B cell (primary cell): ENCODE measurements at regions not wholly inside any gene's neighbourhood (a gene's known extent, or its start where the extent isn't known, plus 50 kb on each side); places are given as distances from the start of the nearest gene placed in this dataset.

ENCODE experiments used
- ATAC-seq: fragments of 200-7000 bp; cut with Tn5 transposase; one replicate; pipeline ENCODE4 v1.10.0; 2021; ENCODE audit warnings: low read depth, mild to moderate bottlenecking, moderate number of reproducible peaks, moderate library complexity
- CTCF ChIA-PET: fragments of 350-600 bp; sonication (Branson Sonifier 250); formaldehyde crosslinking; loops from one replicate; lab custom pipeline; 2021; ENCODE audit warnings: antibody characterized with exemption, inconsistent platforms; lab: Charles Lee
- POLR2A ChIA-PET: fragments of 350-600 bp; sonication (Branson Sonifier 250); formaldehyde crosslinking; loops from one replicate; lab custom pipeline; 2021; ENCODE audit warnings: antibody characterized with exemption; lab: Charles Lee
- DNase-seq: peaks from one replicate; pipeline ENCODE4 v3.0.0; 2013
- H2AFZ ChIP-seq: 2 replicates; pipeline ENCODE4 v1.6.1; 2012; ENCODE audit warnings: mild to moderate bottlenecking, low read depth, low read length; ENCODE audit not compliant: insufficient read depth, poor library complexity, severe bottlenecking
- H3K27ac ChIP-seq, 2 donors: 1 replicate in 1 of 2; 2 replicates in 1 of 2; pipeline ENCODE4 v1.5.1; 2012 to 2013; ENCODE audit warnings: low read length in 2 of 2, mild to moderate bottlenecking in 2 of 2, moderate library complexity in 1 of 2
- H3K27me3 ChIP-seq, 4 experiments: fragments of 200-600 bp in 1 of 4; sonication (generic) in 1 of 4; replicated peaks in 1 of 4; 1 replicate in 2 of 4; 2 replicates in 2 of 4; pipeline versions ENCODE4 v1.6.1 to v1.7.0; 2013 to 2016; ENCODE audit warnings: low read length in 3 of 4, mild to moderate bottlenecking in 2 of 4, mixed read lengths in 1 of 4, moderate library complexity in 1 of 4; ENCODE audit not compliant: insufficient read depth in 4 of 4, control insufficient read depth in 3 of 4; ENCODE audit errors: control extremely low read depth in 1 of 4
- H3K36me3 ChIP-seq, 2 experiments: replicated peaks in 1 of 2; 1 replicate in 1 of 2; 2 replicates in 1 of 2; pipeline versions ENCODE4 v1.6.1 to v1.7.1; 2013; ENCODE audit warnings: low read length in 1 of 2; ENCODE audit not compliant: insufficient read depth in 2 of 2, control insufficient read depth in 1 of 2; ENCODE audit errors: control extremely low read depth in 1 of 2, extremely low read depth in 1 of 2
- H3K4me1 ChIP-seq, 2 donors: fragments of 200-600 bp in 1 of 2; sonication (generic) in 1 of 2; 1 replicate in 1 of 2; 2 replicates in 1 of 2; pipeline versions ENCODE4 v1.5.1 to v1.6.1; 2013 to 2017; ENCODE audit warnings: low read length in 2 of 2; ENCODE audit not compliant: control insufficient read depth in 2 of 2, insufficient read depth in 2 of 2
- H3K4me2 ChIP-seq: replicated peaks from 2 replicates; pipeline ENCODE3; 2012; ENCODE audit warnings: mild to moderate bottlenecking, low read depth, low read length; ENCODE audit not compliant: poor library complexity, severe bottlenecking
- H3K4me3 ChIP-seq, 5 experiments: fragments of 200-600 bp in 1 of 5; sonication (generic) in 1 of 5; 1 replicate in 3 of 5; 2 replicates in 2 of 5; pipeline versions ENCODE4 v1.5.1 to v1.7.0; 2011 to 2016; ENCODE audit warnings: low read length in 4 of 5, mild to moderate bottlenecking in 4 of 5, low read depth in 2 of 5, control low read depth in 1 of 5, moderate library complexity in 1 of 5; ENCODE audit not compliant: insufficient read depth in 1 of 5; ENCODE audit errors: control extremely low read depth in 1 of 5, extremely low read depth in 1 of 5
- H3K79me2 ChIP-seq: fragments of 200-600 bp; sonication (generic); one replicate; pipeline ENCODE4 v1.6.0; 2016; ENCODE audit warnings: low read length; ENCODE audit not compliant: control insufficient read depth, insufficient read depth
- H3K9ac ChIP-seq: fragments of 200-600 bp; sonication (generic); 2 replicates; pipeline ENCODE4 v1.6.1; 2017; ENCODE audit warnings: mild to moderate bottlenecking, low read length, moderate library complexity
- H3K9me3 ChIP-seq, 3 donors: one replicate each; pipeline versions ENCODE4 v1.6.1 to v1.7.1; 2013; ENCODE audit warnings: low read length in 2 of 3; ENCODE audit not compliant: control insufficient read depth in 2 of 3, insufficient read depth in 1 of 3; ENCODE audit errors: control extremely low read depth in 1 of 3
- H4K20me1 ChIP-seq: 2 replicates; pipeline ENCODE4 v1.6.0; 2012; ENCODE audit warnings: mild to moderate bottlenecking, low read length; ENCODE audit not compliant: insufficient read depth, control insufficient read depth, poor library complexity, severe bottlenecking
- H3K27ac Mint-ChIP-seq: one replicate; pipeline ENCODE4 v1.8.0; 2021; ENCODE audit warnings: mixed read lengths
- H3K27me3 Mint-ChIP-seq: one replicate; pipeline ENCODE4 v1.8.0; 2021; ENCODE audit warnings: mixed read lengths
- H3K4me1 Mint-ChIP-seq: one replicate; pipeline ENCODE4 v1.8.0; 2021; ENCODE audit warnings: mixed read lengths
- H3K4me3 Mint-ChIP-seq: one replicate; pipeline ENCODE4 v1.8.0; 2021; ENCODE audit warnings: mixed read lengths
- H3K9me3 Mint-ChIP-seq: one replicate; pipeline ENCODE4 v1.8.0; 2022; ENCODE audit warnings: mixed read lengths; ENCODE audit not compliant: insufficient read depth
- EZH2 ChIP-seq: IDR thresholded peaks from 2 replicates; pipeline ENCODE4 v1.6.1; 2012; ENCODE audit warnings: borderline replicate concordance, low read depth, mild to moderate bottlenecking, moderate library complexity, low read length; ENCODE audit not compliant: insufficient read depth, poor library complexity, severe bottlenecking
- WGBS: methylation state at CpG from one replicate; pipeline ENCODE4 v1.1.5; 2013; ENCODE audit warnings: missing lambda C conversion rate; ENCODE audit not compliant: insufficient coverage; 5-methylcytosine and 5-hydroxymethylcytosine counted together
- intact Hi-C: fragments of 100-400 bp; cut with micrococcal nuclease; formaldehyde crosslinking; loops from one replicate; pipeline ENCODE4 v1.10.0; 2022
- TF ChIP-seq, protein P1 (sequence below): fragments of 200-600 bp; IDR thresholded peaks from one replicate; pipeline ENCODE4 v1.8.0; 2022; ENCODE audit warnings: antibody characterized with exemption, mild to moderate bottlenecking

DNA sequence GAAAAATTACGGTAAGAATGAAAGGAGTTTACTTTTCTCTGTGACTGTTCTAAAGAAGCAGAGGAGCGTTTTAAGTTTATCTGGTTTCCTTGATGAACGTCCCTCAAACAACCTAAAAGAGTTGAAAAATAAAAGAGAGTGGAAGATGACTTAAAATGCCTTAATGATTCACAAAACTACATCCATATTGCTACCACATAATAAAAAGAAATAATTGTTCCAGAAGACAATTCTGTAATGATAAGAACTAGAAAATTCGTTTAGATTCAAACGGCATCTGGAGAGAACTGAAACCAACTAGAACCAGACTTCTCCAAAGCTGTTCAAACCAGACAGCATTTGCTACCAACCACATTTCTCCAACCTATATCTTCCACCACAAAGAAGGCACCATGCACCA is 68.1 kb downstream of the TEKT4 start:
- H3K27ac ChIP-seq: no peak overlapping the region
- Mint-ChIP-seq H3K9me3 (no peaks in the 10 kb centered on the region), H3K27ac (no peak overlapping the region), H3K27me3 (peaks cover 13% of the 10 kb centered on the region), H3K4me3 (no peak overlapping the region), H3K4me1 (no peaks in the 10 kb centered on the region)
- no peak overlapping the region for H3K4me2 ChIP-seq
- TF ChIP-seq EZH2: no peak
- TF ChIP-seq, protein P1, sequence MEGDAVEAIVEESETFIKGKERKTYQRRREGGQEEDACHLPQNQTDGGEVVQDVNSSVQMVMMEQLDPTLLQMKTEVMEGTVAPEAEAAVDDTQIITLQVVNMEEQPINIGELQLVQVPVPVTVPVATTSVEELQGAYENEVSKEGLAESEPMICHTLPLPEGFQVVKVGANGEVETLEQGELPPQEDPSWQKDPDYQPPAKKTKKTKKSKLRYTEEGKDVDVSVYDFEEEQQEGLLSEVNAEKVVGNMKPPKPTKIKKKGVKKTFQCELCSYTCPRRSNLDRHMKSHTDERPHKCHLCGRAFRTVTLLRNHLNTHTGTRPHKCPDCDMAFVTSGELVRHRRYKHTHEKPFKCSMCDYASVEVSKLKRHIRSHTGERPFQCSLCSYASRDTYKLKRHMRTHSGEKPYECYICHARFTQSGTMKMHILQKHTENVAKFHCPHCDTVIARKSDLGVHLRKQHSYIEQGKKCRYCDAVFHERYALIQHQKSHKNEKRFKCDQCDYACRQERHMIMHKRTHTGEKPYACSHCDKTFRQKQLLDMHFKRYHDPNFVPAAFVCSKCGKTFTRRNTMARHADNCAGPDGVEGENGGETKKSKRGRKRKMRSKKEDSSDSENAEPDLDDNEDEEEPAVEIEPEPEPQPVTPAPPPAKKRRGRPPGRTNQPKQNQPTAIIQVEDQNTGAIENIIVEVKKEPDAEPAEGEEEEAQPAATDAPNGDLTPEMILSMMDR: no peak
- H3K9ac ChIP-seq: no peak overlapping the region
- DNase-seq: no peak
- no peaks in the 10 kb centered on the region for H3K79me2 ChIP-seq
- CTCF ChIA-PET: no interaction called here
- no CpG with 5 or more reads among the region's 5 CpGs for WGBS
- no peaks in the 10 kb centered on the region for H4K20me1 ChIP-seq
- no peak overlapping the region for H2AFZ ChIP-seq
- H3K36me3 ChIP-seq: no peaks in the 10 kb centered on the region
- POLR2A ChIA-PET: no interaction called here
- no peaks in the 10 kb centered on the region for H3K4me1 ChIP-seq
- no peaks in the 10 kb centered on the region for H3K9me3 ChIP-seq
- intact Hi-C loops: no loop called here
- H3K4me3 ChIP-seq: no peak overlapping the region
- H3K27me3 ChIP-seq: no peaks in the 10 kb centered on the region
- no peak for ATAC-seq

DNA sequence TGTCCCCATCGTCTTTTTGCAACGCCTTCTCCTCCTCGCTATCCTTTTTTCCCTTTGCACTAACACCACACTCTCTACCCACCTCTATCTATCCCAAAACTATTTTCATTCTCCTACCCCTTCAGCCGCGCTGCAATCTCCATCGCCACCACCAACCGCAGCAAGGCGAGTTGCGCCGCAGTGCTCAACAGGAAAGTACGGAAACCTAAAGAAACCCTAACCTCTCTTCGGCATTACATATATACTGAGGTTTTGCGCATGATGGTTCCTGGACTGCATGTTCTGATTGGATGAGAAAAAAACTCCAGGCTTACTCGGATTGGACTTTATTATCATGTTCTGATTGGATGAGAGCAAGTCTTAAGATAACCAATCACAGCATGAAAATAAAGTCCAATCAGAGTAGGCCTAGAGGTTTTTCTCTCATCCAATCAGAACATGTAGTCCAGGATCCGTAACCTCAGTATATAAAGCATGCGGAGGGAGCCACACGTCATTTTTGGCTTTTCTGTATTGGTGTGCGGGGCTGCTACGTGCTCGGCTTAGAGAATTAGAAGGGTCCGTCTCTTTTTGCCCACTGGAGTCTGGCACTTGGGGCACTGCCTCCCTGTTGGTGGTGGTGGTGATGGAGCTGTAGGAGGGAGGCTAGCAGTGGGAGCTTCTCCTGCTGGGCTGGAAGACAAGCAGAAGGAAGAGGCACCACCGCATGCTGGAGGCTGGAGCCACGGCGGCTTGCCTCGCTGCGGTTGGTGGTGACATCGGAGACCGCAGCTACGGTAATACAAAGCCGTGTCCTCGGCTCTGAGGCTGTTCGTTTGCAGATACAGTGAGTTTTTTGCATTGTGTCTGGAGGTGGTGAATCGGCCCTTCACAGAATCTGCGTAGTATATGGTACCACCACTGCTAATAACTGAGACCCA is 76.1 kb downstream of the TEKT4 start:
- no peaks in the 10 kb centered on the region for H3K4me1 Mint-ChIP-seq
- Histone ChIP-seq H3K4me2 (no peak overlapping the region), H2AFZ (no peak overlapping the region), H3K4me1 (no peaks in the 10 kb centered on the region), H3K79me2 (no peaks in the 10 kb centered on the region), H3K36me3 (no peaks in the 10 kb centered on the region), H3K27me3 (no peaks in the 10 kb centered on the region), H4K20me1 (no peaks in the 10 kb centered on the region), H3K9ac (no peak overlapping the region), H3K27ac (no peak overlapping the region), H3K9me3 (no peaks in the 10 kb centered on the region), H3K4me3 (no peak overlapping the region)
- 97% methylated on average over 24 of the region's 34 CpGs for WGBS
- no peaks in the 10 kb centered on the region for H3K9me3 Mint-ChIP-seq
- TF ChIP-seq EZH2: no peak
- TF ChIP-seq, protein P1: no peak
- ChIA-PET CTCF (interaction anchor here (1.6 kb wide), 1 partner anchor 10 kb away, joined by 10 read pairs; no protein-coding TSS in a partner anchor), POLR2A (no interaction called here)
- DNase-seq (no peak), ATAC-seq (no peak)
- H3K4me3 Mint-ChIP-seq: no peak overlapping the region
- intact Hi-C loops: no loop called here
- H3K27ac Mint-ChIP-seq: no peak overlapping the region
- H3K27me3 Mint-ChIP-seq: peaks cover 7% of the 10 kb centered on the region
